Activated T-cell treated with anti-CD3 and anti-CD28 coated beads, Interleukin-2, amount 50 U/mL, for 24 hours (primary cell): ENCODE measurements at regions not wholly inside any gene's neighbourhood (a gene's known extent, or its start where the extent isn't known, plus 50 kb on each side); places are given as distances from the start of the nearest gene placed in this dataset.

Experiments used
- DNase-seq: peaks from one replicate; pipeline ENCODE4 v3.0.0-alpha.2; 2020
- H3K27ac Mint-ChIP-seq: 2 replicates; pipeline ENCODE4 v1.8.0; 2020; ENCODE audit warnings: mild to moderate bottlenecking, mixed read lengths
- H3K27me3 Mint-ChIP-seq: 2 replicates; pipeline ENCODE4 v1.8.0; 2020; ENCODE audit warnings: mixed read lengths
- H3K36me3 Mint-ChIP-seq: 2 replicates; pipeline ENCODE4 v1.8.0; 2020; ENCODE audit warnings: low read depth, mixed read lengths
- H3K4me1 Mint-ChIP-seq: 2 replicates; pipeline ENCODE4 v1.8.0; 2020; ENCODE audit warnings: low read depth, mixed read lengths
- H3K4me3 Mint-ChIP-seq: 2 replicates; pipeline ENCODE4 v1.8.0; 2020; ENCODE audit warnings: mild to moderate bottlenecking, moderate library complexity, mixed read lengths
- H3K9me3 Mint-ChIP-seq: 2 replicates; pipeline ENCODE4 v1.8.0; 2020; ENCODE audit warnings: mixed read lengths

GRCh38 chr9:95757439-95757838, 118.1 kb upstream of the ERCC6L2 start:
- H3K9me3 Mint-ChIP-seq: no peaks in the 10 kb centered on the region
- no peaks in the 10 kb centered on the region for H3K36me3 Mint-ChIP-seq
- no peak overlapping the region for H3K4me3 Mint-ChIP-seq
- DNase-seq: no peak
- peaks cover under 1% of the 10 kb centered on the region for H3K4me1 Mint-ChIP-seq
- H3K27ac Mint-ChIP-seq: no peak overlapping the region
- no peaks in the 10 kb centered on the region for H3K27me3 Mint-ChIP-seq

GRCh38 chr9:95756986-95757385, 118.5 kb upstream of the ERCC6L2 start:
- Mint-ChIP-seq H3K36me3 (no peaks in the 10 kb centered on the region), H3K9me3 (no peaks in the 10 kb centered on the region), H3K27me3 (no peaks in the 10 kb centered on the region), H3K4me1 (no peaks in the 10 kb centered on the region), H3K27ac (no peak overlapping the region), H3K4me3 (no peak overlapping the region)
- DNase-seq: no peak

GRCh38 chr9:95756101-95756500, 119.4 kb upstream of the ERCC6L2 start:
- DNase-seq: no peak
- H3K4me1 Mint-ChIP-seq: peaks cover under 1% of the 10 kb centered on the region
- H3K9me3 Mint-ChIP-seq: no peaks in the 10 kb centered on the region
- no peak overlapping the region for H3K4me3 Mint-ChIP-seq
- H3K27me3 Mint-ChIP-seq: peaks cover under 1% of the 10 kb centered on the region
- H3K36me3 Mint-ChIP-seq: no peaks in the 10 kb centered on the region
- no peak overlapping the region for H3K27ac Mint-ChIP-seq

GRCh38 chr9:95755421-95755730, 120.1 kb upstream of the ERCC6L2 start:
- no peak for DNase-seq
- Mint-ChIP-seq H3K36me3 (no peaks in the 10 kb centered on the region), H3K4me1 (peaks cover 7% of the 10 kb centered on the region), H3K27ac (no peak overlapping the region), H3K4me3 (no peak overlapping the region), H3K9me3 (no peaks in the 10 kb centered on the region), H3K27me3 (peaks cover 3% of the 10 kb centered on the region)

GRCh38 chr9:95754533-95755420, 120.7 kb upstream of the ERCC6L2 start:
- H3K27me3 Mint-ChIP-seq: peaks cover 3% of the 10 kb centered on the region
- no peak overlapping the region for H3K27ac Mint-ChIP-seq
- no peaks in the 10 kb centered on the region for H3K9me3 Mint-ChIP-seq
- peaks cover 10% of the 10 kb centered on the region for H3K4me1 Mint-ChIP-seq
- H3K36me3 Mint-ChIP-seq: no peaks in the 10 kb centered on the region
- no peak for DNase-seq
- no peak overlapping the region for H3K4me3 Mint-ChIP-seq

- no peak overlapping the region for H3K4me3 Mint-ChIP-seq
- no peak overlapping the region for H3K27ac Mint-ChIP-seq
- H3K27me3 Mint-ChIP-seq: peaks cover 3% of the 10 kb centered on the region
- no peak for DNase-seq
- no peaks in the 10 kb centered on the region for H3K9me3 Mint-ChIP-seq
- peaks cover 15% of the 10 kb centered on the region for H3K4me1 Mint-ChIP-seq
- no peaks in the 10 kb centered on the region for H3K36me3 Mint-ChIP-seq
Measured at GRCh38 chr9:95753762-95754465, 121.6 kb upstream of the ERCC6L2 start.

- H3K4me3 Mint-ChIP-seq: no peak overlapping the region
- no peaks in the 10 kb centered on the region for H3K36me3 Mint-ChIP-seq
- no peak overlapping the region for H3K27ac Mint-ChIP-seq
- H3K9me3 Mint-ChIP-seq: no peaks in the 10 kb centered on the region
- DNase-seq: no peak
- H3K4me1 Mint-ChIP-seq: peaks cover 16% of the 10 kb centered on the region
- peaks cover 3% of the 10 kb centered on the region for H3K27me3 Mint-ChIP-seq
Measured at GRCh38 chr9:95752129-95752731, 123.3 kb upstream of the ERCC6L2 start.

- no peak for DNase-seq
- H3K36me3 Mint-ChIP-seq: no peaks in the 10 kb centered on the region
- peaks cover 16% of the 10 kb centered on the region for H3K4me1 Mint-ChIP-seq
- peaks cover 3% of the 10 kb centered on the region for H3K27me3 Mint-ChIP-seq
- H3K27ac Mint-ChIP-seq: no peak overlapping the region
- H3K9me3 Mint-ChIP-seq: no peaks in the 10 kb centered on the region
- H3K4me3 Mint-ChIP-seq: no peak overlapping the region
Measured at GRCh38 chr9:95751520-95751790, 124.0 kb upstream of the ERCC6L2 start.

GRCh38 chr9:95750725-95751519, 124.6 kb upstream of the ERCC6L2 start:
- Mint-ChIP-seq H3K9me3 (no peaks in the 10 kb centered on the region), H3K27ac (no peak overlapping the region), H3K36me3 (no peaks in the 10 kb centered on the region), H3K4me3 (no peak overlapping the region), H3K27me3 (peaks cover 3% of the 10 kb centered on the region), H3K4me1 (peaks cover 16% of the 10 kb centered on the region)
- no peak for DNase-seq

GRCh38 chr9:95749493-95749892, 126.0 kb upstream of the ERCC6L2 start:
- Mint-ChIP-seq H3K9me3 (no peaks in the 10 kb centered on the region), H3K36me3 (no peaks in the 10 kb centered on the region), H3K4me1 (peaks cover 16% of the 10 kb centered on the region), H3K4me3 (no peak overlapping the region), H3K27ac (no peak overlapping the region), H3K27me3 (peaks cover 3% of the 10 kb centered on the region)
- DNase-seq: no peak

- Mint-ChIP-seq H3K27me3 (peaks cover 6% of the 10 kb centered on the region), H3K4me3 (no peak overlapping the region), H3K9me3 (no peaks in the 10 kb centered on the region), H3K27ac (no peak overlapping the region), H3K36me3 (no peaks in the 10 kb centered on the region), H3K4me1 (peaks cover 16% of the 10 kb centered on the region)
- DNase-seq: no peak
Measured at GRCh38 chr9:95746408-95747180, 128.9 kb upstream of the ERCC6L2 start.

- Mint-ChIP-seq H3K27me3 (peaks cover 6% of the 10 kb centered on the region), H3K9me3 (no peaks in the 10 kb centered on the region), H3K27ac (no peak overlapping the region), H3K4me3 (no peak overlapping the region), H3K4me1 (peaks cover 5% of the 10 kb centered on the region), H3K36me3 (no peaks in the 10 kb centered on the region)
- no peak for DNase-seq
Measured at GRCh38 chr9:95742821-95743220, 132.7 kb upstream of the ERCC6L2 start.

GRCh38 chr9:95741631-95742030, 133.9 kb upstream of the ERCC6L2 start:
- no peak for DNase-seq
- H3K27me3 Mint-ChIP-seq: peaks cover 6% of the 10 kb centered on the region
- H3K4me3 Mint-ChIP-seq: no peak overlapping the region
- H3K27ac Mint-ChIP-seq: no peak overlapping the region
- no peaks in the 10 kb centered on the region for H3K9me3 Mint-ChIP-seq
- no peaks in the 10 kb centered on the region for H3K36me3 Mint-ChIP-seq
- peaks cover 5% of the 10 kb centered on the region for H3K4me1 Mint-ChIP-seq
